Muscle layer of duodenum (tissue), 2 donors: ENCODE measurements at regions not wholly inside any gene's neighbourhood (a gene's known extent, or its start where the extent isn't known, plus 50 kb on each side); places are given as distances from the start of the nearest gene placed in this dataset.

Source experiments
- H3K27ac ChIP-seq: one replicate; pipeline ENCODE4 v1.7.0; 2013; ENCODE audit warnings: mild to moderate bottlenecking, low read length
- H3K27me3 ChIP-seq: one replicate; pipeline ENCODE4 v1.7.0; 2013; ENCODE audit warnings: low read depth, mild to moderate bottlenecking, control low read depth, low read length
- H3K36me3 ChIP-seq, 2 donors: one replicate each; pipeline ENCODE4 v1.7.0; 2013; ENCODE audit warnings: low read length in 2 of 2, control low read depth in 1 of 2, mild to moderate bottlenecking in 1 of 2; ENCODE audit not compliant: insufficient read depth in 2 of 2, control insufficient read depth in 1 of 2
- H3K4me1 ChIP-seq, 2 donors: one replicate each; pipeline ENCODE4 v1.7.0; 2013; ENCODE audit warnings: low read length in 2 of 2, mild to moderate bottlenecking in 2 of 2, control low read depth in 1 of 2, moderate library complexity in 1 of 2; ENCODE audit not compliant: insufficient read depth in 2 of 2, control insufficient read depth in 1 of 2
- H3K4me3 ChIP-seq, 2 donors: one replicate each; pipeline ENCODE4 v1.7.0; 2013; ENCODE audit warnings: low read length in 2 of 2, low read depth in 1 of 2, mild to moderate bottlenecking in 1 of 2
- H3K9me3 ChIP-seq, 2 donors: one replicate each; pipeline ENCODE4 v1.7.0; 2013; ENCODE audit warnings: low read length in 2 of 2, control low read depth in 1 of 2, mild to moderate bottlenecking in 1 of 2; ENCODE audit not compliant: control insufficient read depth in 1 of 2
- donor health status: healthy.

DNA sequence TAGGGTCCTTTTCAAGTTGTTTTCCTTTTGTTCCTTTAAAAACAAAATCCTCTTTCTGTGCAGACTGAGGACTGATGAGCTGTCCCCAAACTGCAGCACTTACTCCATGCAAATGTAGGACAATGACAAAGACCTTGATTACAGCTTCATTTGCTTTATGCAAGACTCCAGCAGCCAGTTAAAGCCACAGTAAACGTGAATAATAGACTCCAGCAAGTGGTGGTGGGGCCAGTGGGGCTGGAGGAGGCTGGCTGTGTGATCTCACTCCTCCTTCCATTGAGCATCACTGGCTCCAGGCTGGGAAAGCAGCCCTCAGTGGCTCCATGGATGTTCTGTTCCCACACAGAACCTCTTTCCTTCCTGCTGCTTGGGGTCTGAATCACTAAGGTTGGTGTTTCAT is 306.0 kb upstream of the CELF4 start:
- no peaks in the 10 kb centered on the region for H3K9me3 ChIP-seq
- no peak overlapping the region for H3K4me3 ChIP-seq
- H3K4me1 ChIP-seq, result no peaks in the 10 kb centered on the region
- no peak overlapping the region for H3K27ac ChIP-seq
- H3K36me3 ChIP-seq, result no peaks in the 10 kb centered on the region
- H3K27me3 ChIP-seq, result no peaks in the 10 kb centered on the region

GRCh38 chr18:37869051-37869450 is 303.5 kb upstream of the CELF4 start:
- Histone ChIP-seq H3K27ac (no peak overlapping the region), H3K9me3 (no peaks in the 10 kb centered on the region)

GRCh38 chr18:37864122-37864521 is 298.5 kb upstream of the CELF4 start:
- Histone ChIP-seq H3K9me3 (no peaks in the 10 kb centered on the region), H3K27me3 (no peaks in the 10 kb centered on the region), H3K27ac (no peak overlapping the region), H3K4me1 (no peaks in the 10 kb centered on the region), H3K36me3 (no peaks in the 10 kb centered on the region), H3K4me3 (no peak overlapping the region)

More at GRCh38 chr18:37869051-37869450, 303.5 kb upstream of the CELF4 start:
- Histone ChIP-seq H3K27me3 (no peaks in the 10 kb centered on the region), H3K4me1 (no peaks in the 10 kb centered on the region), H3K4me3 (no peak overlapping the region), H3K36me3 (no peaks in the 10 kb centered on the region)

- Histone ChIP-seq H3K4me1 (no peaks in the 10 kb centered on the region), H3K27ac (no peak overlapping the region), H3K36me3 (no peaks in the 10 kb centered on the region), H3K9me3 (no peaks in the 10 kb centered on the region), H3K27me3 (no peaks in the 10 kb centered on the region), H3K4me3 (no peak overlapping the region)
Observed at GRCh38 chr18:37861981-37862380, 296.4 kb upstream of the CELF4 start.

DNA sequence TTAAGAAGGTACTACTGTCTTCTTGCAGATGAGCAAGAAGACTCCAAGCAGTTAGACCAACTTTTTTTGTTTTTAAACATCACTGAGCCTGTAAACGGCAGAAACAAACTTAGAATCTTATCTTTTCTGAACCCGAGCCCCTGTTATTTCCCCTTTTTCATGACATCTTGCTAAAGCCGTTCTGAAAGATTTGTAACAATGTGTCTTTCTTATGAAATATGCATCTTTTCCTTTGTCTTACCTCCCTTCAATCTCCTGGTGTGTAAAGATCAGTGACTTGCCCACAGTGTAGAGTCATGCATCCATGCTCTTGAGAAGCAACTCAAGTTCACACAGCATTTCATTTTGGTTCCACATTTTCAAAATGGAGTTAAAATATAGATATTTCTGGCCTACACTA is 288.8 kb upstream of the CELF4 start:
- H3K4me1 ChIP-seq, result no peaks in the 10 kb centered on the region
- no peak overlapping the region for H3K4me3 ChIP-seq
- no peaks in the 10 kb centered on the region for H3K36me3 ChIP-seq
- H3K27me3 ChIP-seq, result no peaks in the 10 kb centered on the region
- no peak overlapping the region for H3K27ac ChIP-seq
- H3K9me3 ChIP-seq, result peaks cover 0 to 4% of the 10 kb centered on the region in 2 donors

DNA sequence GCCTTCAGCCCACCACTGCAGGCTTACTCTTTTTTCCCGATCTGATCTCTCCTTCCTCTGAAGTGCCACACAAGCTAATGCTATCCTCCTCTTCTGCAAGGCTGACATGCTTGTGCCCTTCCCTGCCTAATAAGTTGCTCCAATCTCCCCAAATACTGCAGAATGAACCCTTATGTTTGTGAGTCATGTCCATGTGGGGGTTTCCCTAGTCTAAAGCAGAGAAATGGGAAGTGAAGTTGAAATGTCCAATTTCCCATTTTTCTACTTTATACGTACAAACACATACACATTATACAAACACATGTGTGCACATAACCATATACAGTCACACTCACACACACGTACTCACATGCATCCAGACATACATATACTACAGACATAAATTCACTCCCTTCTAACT is 288.1 kb upstream of the CELF4 start:
- Histone ChIP-seq H3K4me3 (no peak overlapping the region), H3K27me3 (no peaks in the 10 kb centered on the region), H3K4me1 (no peaks in the 10 kb centered on the region), H3K9me3 (peaks cover 0 to 4% of the 10 kb centered on the region in 2 donors), H3K36me3 (no peaks in the 10 kb centered on the region), H3K27ac (no peak overlapping the region)

GRCh38 chr18:37852464-37852863 is 286.9 kb upstream of the CELF4 start:
- H3K9me3 ChIP-seq, result peaks cover 0 to 10% of the 10 kb centered on the region in 2 donors
- H3K27ac ChIP-seq, result no peak overlapping the region
- no peak overlapping the region for H3K4me3 ChIP-seq
- no peaks in the 10 kb centered on the region for H3K27me3 ChIP-seq
- H3K4me1 ChIP-seq, result no peaks in the 10 kb centered on the region
- H3K36me3 ChIP-seq, result no peaks in the 10 kb centered on the region

DNA sequence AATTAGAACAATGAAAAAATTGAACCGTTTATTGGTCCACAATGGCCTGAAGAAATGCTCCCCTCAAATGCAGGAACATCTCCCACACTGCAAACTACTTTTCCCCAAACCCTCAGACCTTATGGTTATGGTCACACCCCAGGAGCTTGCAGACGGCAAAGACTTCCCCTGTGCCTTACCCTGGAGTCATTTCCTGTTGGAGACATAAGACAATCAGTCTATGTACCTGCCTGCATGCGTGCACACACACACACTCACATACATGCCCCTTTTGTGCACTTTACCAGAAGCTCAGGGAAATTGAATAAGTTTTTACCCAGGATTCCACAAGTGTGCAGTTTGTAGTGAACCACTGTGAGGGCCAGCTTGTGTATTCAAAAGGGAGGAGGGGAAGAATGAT is 281.9 kb upstream of the CELF4 start:
- Histone ChIP-seq H3K27ac (no peak overlapping the region), H3K27me3 (no peaks in the 10 kb centered on the region), H3K4me1 (no peaks in the 10 kb centered on the region)

GRCh38 chr18:37846996-37847395 is 281.4 kb upstream of the CELF4 start:
- Histone ChIP-seq H3K36me3 (no peaks in the 10 kb centered on the region), H3K9me3 (peaks cover 0 to 6% of the 10 kb centered on the region in 2 donors), H3K27ac (no peak overlapping the region), H3K4me1 (no peaks in the 10 kb centered on the region), H3K4me3 (no peak overlapping the region), H3K27me3 (no peaks in the 10 kb centered on the region)

More for the DNA sequence above, 281.9 kb upstream of the CELF4 start:
- H3K36me3 ChIP-seq, result no peaks in the 10 kb centered on the region
- no peak overlapping the region for H3K4me3 ChIP-seq
- peaks cover 0 to 6% of the 10 kb centered on the region in 2 donors for H3K9me3 ChIP-seq

GRCh38 chr18:37845498-37845897 is 279.9 kb upstream of the CELF4 start:
- Histone ChIP-seq H3K4me1 (no peaks in the 10 kb centered on the region), H3K27me3 (no peaks in the 10 kb centered on the region), H3K9me3 (peaks cover 0 to 6% of the 10 kb centered on the region in 2 donors), H3K27ac (no peak overlapping the region), H3K4me3 (no peak overlapping the region), H3K36me3 (no peaks in the 10 kb centered on the region)

- Histone ChIP-seq H3K27ac (no peak overlapping the region), H3K9me3 (peaks cover 0 to 6% of the 10 kb centered on the region in 2 donors), H3K36me3 (no peaks in the 10 kb centered on the region), H3K27me3 (no peaks in the 10 kb centered on the region), H3K4me1 (no peaks in the 10 kb centered on the region), H3K4me3 (no peak overlapping the region)
Observed at GRCh38 chr18:37844209-37844970, 278.8 kb upstream of the CELF4 start.

DNA sequence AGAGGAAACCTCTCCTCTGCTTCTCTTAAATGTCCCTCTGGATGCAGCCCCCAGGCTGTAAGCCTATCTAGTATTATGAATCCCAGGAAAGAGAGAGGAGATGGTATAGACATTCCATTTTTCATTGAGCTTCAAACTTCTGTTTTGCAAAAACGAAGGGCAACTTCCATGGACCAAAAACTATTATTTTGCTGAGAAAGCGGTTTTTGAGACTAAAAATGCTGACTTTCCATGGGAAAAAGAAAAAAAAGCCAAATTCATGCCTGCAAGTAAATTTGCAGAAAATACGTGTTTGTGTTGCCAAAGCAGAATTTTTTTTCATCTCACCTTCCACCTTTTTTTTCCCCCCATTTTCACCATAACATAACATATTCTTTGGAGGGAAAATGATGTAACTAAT is 272.5 kb upstream of the CELF4 start:
- Histone ChIP-seq H3K9me3 (peaks cover 0 to under 1% of the 10 kb centered on the region in 2 donors), H3K36me3 (no peaks in the 10 kb centered on the region), H3K4me3 (no peak overlapping the region), H3K27ac (no peak overlapping the region), H3K27me3 (no peaks in the 10 kb centered on the region), H3K4me1 (no peaks in the 10 kb centered on the region)
